HS-27A (cell line): ENCODE measurements at regions not wholly inside any gene's neighbourhood (a gene's known extent, or its start where the extent isn't known, plus 50 kb on each side); places are given as distances from the start of the nearest gene placed in this dataset.
"Not testable (repeated sequence)": the region's sequence is repeated elsewhere in the genome, so short reads cannot be mapped to it uniquely, and the experiment has no call there.

Experiments used
- DNase-seq: peaks from one replicate; pipeline ENCODE4 v3.0.0-alpha.2; 2012; ENCODE audit warnings: low read depth, missing footprints

DNA sequence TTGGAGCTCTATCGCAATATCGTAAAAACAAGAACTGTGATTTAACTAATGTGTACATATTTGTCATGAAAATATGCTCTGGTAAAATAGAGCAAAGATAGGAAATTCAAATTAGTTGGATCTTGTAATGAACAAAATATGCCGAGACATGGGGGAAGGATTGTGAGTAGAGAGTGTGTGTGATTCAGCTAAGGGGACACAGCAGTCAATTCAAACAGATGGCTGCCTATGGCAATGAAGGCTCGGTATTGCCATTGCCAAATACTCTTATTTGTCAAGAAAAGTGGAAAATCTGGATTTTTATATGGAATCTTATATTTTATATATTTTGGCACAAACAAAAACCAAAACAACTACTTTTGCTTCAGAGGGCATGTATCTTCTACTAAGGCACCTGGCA lies 227.3 kb upstream of the BCHE start:
- DNase-seq = no peak

DNA sequence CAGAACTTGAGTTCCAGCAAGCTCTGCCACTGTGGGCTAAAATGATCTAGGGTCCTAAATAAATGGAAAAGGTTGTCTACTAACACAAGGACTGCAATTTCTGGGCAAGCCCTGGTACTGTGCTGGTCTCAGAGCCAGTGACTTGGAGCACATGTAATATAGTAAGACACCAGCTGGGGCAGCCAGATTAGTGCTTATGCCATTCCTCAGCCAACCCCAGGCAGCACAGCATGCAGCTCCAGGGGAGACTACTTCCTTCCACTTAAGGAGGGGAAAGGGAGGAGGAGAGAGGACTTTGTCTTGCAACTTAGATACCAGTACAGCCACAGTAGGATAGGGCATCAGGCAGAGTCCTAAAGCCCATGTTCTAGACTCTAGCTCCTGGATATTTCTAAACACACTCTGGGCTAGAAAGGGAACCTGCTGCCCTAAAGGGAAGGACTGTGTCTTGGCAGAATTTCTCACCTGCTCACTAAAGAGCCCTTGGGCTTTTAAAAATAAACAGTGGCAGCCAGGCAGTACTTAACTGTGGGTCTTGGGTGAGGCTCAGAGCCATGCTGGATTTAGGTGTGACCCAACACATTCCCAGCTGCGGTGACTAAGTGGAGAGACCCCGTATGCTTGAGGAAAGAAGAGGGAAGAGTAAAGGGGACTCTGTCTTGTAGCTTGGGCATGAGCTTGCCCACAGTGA lies 223.7 kb upstream of the BCHE start:
- no peak for DNase-seq

DNA sequence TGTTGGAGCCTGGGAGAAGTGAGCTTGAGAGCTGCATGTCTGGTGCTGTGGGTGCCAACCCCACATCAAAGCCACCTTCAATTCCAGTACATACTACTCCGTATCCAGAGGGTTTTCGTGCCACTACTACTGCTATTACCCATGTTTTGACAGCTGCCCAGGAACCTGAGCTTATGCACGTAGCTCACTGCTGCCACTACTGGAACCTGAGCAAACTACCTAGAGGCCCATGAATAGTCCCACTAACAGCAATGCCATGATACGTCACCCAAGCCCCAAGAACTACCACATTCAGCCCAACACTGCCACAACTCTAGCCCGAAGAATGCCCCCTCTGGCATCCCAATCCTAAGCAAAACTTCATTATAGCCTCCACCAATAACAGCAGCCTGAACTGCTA lies 215.2 kb upstream of the BCHE start:
- DNase-seq = no peak

DNA sequence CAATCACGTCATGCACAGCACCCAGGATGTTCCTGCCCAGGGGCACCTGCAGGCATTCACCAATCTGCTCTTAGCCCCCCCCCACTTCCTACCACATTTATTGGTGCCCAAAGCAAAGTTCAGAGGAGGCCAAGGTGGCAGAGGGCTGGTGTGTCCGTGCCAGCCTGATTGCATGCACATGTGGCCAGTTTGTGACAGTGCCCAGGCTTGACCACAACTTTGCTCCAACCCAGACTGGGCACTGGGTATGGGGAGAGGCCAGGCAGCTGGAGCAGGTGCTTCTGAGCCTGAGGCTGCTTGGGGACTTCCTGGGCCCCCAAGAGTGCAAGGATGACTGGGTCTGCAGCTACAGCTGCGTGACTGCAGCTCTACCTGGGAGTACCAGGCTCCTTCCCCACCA lies 192.3 kb upstream of the BCHE start:
- no peak for DNase-seq

DNA sequence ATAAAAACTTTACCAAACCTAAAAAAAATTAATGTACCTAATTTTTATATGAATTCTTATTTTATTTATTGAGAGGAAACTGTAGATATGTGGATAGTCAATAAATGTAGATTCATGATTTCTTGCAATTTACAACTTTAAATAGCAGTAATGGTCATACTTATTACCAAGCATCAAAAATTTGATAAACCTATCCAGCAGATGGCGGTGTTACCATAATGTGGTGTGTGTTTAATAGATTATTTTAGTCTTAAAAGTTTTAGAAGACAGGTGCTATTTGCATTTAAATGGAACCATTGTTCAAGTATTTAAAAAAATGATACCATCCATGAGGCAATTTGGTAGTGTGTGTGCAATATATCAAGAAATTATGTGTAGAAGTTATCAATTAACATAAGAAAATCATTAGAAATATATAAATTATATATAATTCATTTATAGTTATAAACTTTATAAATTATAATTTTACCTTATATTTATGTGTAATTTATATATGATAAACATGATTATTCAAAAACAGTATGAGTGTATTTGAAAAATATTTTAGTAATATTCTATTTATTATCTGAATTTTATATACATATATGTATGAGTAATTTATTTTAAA lies 176.0 kb upstream of the BCHE start:
- peak; percentile 8 for DNase-seq

DNA sequence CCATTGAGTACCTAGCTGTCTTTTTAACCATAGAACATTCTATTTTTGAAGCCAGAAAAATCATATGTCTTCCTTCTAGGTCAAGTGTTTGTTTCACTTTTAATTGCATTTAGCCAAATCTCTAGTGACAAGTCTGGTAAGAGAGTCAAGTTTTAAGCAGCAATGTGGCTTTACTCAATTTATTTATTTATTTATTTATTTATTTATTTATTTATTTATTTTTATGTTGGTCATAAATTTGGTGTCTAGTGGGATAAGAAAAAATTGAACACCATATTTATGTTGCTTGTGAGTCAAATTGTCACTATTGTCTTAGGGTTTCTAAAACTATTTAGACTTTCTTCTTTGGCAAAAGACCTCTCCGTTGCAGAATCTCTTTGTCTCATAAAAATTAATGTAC lies 174.5 kb upstream of the BCHE start:
- no peak for DNase-seq

DNA sequence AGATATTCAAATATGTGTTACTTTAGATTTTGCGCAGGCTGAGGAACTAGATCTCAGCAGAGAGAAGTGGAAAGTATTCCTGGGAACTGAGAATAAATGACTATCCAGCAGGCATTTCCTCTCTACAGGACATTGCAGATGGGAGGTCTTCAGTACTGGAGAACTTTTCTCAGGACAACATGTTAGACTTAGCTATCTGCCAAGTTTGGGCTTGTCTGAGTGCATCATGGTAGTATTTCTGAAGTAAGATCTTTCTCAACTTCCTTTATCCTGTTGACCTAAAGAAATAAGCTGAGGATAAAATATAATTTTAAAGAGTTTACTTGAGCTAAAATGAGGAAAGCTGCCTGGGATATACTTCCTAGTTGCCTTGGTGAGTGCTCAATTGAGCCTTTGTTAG lies 167.9 kb upstream of the BCHE start:
- no peak for DNase-seq

DNA sequence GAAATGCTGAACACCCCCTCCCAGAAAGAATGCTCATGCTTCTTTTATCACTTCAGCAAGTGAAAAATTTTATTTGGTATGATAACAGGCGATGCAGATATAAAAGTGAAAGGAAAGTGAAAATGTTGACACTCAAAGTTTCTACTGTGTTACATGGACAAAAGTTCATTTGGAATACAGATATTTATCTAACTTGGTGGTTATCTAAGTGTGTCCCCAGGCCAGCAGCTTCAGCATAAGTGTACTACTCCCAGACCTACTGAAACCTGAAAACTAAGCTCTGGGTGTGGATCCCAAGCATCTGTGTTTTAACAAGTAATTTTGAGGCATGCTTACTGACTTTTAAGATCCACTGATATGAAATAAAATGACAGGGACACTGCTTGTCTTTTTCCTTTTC lies 157.1 kb upstream of the BCHE start:
- DNase-seq = no peak

DNA sequence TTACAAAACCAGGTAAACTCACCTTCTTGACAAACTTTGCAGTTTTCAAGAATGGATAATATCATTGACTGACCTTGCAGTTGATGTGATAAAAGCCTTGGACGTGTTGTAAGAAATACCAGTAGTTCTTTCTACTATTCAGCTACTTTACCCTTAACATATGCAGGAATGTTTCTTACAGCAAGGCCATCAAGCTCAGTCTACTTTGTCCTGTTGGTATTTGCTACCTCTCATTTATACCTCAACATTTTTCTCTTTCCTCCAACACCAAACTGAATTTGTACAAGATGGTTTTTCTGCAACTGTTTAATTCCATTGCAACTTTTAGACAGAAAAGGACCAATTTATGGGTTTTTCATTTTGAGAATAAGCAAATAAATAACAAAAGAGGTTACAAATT lies 147.4 kb upstream of the BCHE start:
- DNase-seq = no peak

DNA sequence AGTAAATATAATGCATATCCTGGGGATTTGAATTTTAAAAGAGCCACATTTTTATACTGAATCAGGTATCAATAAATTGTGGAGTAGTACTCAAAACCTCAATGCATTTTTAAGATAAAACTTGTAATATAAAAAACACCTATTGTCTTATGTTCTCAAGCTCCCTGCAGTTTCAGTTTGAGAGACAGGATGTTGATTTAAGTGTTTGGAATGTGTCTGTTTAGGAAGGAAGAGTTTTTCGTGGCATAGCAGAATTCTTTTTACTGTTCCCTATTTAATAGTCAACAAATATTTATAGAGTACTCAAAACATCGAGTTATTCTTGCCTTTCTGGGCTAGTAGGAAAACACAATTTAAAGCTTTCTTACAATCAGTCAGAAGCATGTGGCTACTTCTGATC lies 146.1 kb upstream of the BCHE start:
- no peak for DNase-seq

DNA sequence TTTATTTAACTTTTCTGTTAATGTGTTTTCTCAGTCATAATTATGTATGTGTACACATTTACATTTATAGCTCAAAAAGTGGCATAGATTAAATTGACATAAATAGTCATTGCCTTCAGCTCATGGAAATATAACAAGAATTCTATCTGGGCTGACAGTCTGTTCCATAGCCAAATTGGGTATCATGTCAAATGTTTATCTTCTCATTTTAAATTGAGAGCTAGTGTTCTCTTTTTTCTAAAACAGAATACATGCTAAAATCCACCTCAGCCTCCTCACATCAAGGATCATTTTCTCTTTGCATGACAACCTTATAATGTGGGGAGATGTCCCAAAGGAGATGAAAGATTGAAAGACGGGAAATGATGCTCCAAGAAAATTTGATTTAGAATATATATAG lies 144.1 kb upstream of the BCHE start:
- no peak for DNase-seq

DNA sequence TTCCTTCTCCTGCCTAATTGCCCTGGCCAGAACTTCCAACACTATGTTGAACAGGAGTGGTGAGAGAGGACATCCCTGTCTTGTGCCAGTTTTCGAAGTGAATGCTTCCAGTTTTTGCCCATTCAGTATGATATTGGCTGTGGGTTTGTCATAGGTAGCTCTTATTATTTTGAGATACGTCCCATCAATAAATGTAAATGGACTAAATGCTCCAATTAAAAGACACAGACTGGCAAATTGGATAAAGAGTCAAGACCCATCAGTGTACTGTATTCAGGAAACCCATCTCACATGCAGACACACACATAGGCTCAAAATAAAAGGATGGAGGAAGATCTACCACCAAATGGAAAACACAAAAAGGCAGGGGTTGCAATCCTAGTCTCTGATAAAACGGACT lies 123.6 kb upstream of the BCHE start:
- DNase-seq = not testable (repeated sequence)

DNA sequence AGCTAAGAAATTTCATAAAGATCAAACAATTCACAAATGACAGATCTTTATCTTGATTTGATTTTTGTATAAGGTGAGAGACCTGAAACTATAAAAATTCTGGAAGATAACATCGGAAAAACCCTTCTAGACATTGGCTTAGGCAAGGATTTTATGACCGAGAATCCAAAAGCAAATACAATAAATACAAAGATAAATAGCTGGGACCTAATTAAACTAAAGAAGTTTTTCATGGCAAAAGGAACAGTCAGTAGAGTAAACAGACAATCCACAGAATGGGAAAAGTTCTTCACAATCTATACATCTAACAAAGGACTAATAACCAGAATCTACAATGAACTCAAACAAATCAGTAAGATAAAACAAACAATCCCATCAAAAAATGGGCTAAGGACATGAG lies 116.9 kb upstream of the BCHE start:
- DNase-seq = no peak

DNA sequence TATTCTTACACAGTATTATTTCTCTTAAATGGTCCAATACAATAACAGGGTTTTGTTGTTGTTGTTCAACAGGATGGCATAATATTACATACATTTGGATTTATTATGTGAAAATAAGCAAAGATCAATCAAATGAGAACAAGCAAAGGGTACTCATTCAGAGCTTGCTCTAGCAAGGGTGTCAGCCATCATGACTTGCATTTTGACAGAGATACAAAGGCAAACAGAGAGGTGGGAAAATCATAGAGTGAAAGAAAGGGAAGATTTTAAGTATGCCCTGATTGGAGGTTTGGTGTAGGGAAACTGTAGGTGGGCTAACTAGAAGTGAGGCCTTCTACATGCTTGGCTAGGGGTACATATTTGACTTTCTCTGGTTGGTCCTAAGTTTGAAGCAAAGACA lies 109.1 kb upstream of the BCHE start:
- DNase-seq = no peak

DNA sequence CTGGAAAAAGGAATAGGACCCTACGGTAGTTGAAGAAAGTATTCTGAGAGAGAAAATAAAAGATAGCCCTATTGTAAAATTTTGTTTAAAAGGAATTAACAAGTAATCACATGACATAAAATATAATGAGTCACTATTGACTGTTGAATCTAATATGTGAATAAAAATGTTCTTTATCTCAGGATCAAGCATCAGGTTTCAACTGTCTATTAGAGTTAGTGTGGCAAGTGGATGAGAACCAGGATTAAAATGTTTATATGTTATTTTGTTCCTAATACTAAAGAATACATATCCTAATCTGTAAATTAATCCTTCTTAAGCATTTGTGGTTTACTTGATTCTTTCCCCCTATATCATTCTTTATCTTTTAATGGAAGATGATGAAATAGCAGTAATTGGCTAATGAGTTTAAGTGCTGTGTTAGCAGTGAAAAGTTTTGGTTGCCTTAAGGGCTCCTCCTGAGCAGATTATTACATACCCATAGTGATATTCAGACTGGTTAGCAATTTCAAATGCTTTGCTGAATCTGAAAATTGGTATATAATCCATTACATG lies 101.8 kb upstream of the BCHE start:
- DNase-seq = no peak

DNA sequence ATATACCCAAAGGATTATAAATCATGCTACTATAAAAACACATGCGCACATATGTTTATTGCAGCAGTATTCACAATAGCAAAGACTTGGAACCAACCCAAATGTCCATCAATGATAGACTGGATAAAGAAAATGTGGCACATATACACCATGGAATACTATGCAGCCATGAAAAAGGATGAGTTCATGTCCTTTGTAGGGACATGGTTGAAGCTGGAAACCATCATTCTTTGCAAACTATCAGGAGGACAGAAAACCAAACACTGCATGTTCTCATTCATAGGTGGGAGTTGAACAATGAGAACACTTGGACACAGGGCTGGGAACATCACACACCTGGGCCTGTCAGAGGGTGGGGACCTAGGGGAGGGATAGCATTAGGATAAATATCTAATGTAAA lies 98.9 kb upstream of the BCHE start:
- DNase-seq = not testable (repeated sequence)

DNA sequence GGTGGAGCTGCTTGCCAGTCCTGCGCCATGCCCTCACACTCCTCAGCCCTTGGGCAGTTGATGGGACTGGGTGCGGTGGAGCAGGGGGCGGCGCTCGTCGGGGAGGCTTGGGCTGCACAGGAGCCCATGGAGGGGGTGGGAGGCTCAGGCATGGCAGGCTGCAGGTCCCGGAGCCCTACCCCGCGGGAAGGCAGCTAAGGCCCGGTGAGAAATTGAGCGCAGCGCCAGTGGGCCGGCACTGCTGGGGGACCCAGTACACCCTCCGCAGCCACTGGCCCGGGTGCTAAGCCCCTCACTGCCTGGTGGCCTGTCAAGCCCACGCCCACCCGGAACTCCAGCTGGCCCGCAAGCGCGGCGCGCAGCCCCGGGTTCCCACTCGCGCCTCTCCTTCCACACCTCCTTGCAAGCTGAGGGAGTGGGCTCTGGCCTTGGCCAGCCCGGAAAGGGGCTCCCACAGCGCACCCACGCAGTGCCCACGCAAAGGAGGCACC lies 87.1 kb upstream of the BCHE start:
- not testable (repeated sequence) for DNase-seq

DNA sequence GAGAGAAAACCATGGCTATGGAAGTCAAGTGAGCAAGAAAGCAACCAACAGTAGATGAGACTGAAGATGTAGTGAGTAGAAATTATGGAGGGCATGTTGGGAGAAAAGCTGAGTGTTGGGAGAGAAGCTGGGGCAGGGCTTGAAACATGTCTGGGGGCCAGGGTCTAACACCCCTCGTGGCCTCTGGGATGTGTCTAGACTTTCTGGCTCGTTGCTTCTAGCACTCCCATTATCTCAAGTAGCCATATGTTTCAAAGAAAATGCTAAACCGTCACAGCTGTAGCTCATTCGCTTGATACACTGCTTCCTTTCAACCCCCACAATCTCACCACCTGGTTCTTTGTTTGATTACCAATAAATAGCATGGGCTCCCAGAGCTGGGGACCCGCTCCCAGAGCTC lies 83.8 kb upstream of the BCHE start:
- no peak for DNase-seq

DNA sequence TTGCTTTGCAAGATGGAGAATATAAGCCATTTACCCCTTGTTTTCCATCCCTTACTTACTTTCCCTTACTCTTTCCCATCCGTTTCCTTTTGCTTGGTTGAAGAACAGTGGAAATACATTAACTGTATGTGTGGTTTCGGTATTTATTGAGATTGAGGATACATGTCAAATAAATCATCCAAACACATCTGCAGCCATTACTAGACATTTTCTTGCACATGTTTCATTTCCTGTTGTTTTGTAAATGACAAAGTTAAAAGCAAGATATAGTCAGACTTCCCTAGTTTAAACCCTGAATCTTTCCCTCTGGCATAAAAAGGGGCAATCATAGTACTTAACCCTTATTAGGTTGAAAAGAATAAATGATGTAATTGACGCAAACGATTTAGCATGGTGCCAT lies 82.1 kb upstream of the BCHE start:
- DNase-seq = no peak

DNA sequence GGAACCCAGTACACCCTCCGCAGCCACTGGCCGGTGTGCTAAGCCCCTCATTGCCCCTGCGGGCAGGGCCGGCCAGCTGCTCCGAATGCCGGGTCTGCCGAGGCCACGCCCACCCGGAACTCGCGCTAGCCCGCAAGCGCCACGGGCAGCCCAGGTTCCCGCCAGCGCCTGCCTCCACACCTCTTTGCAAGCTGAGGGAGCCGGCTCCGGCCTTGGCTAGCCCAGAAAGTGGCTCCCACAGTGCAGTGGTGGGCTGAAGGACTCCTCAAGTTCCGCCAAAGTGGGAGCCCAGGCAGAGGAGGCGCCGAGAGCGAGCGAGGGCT lies 81.4 kb upstream of the BCHE start:
- no peak for DNase-seq

DNA sequence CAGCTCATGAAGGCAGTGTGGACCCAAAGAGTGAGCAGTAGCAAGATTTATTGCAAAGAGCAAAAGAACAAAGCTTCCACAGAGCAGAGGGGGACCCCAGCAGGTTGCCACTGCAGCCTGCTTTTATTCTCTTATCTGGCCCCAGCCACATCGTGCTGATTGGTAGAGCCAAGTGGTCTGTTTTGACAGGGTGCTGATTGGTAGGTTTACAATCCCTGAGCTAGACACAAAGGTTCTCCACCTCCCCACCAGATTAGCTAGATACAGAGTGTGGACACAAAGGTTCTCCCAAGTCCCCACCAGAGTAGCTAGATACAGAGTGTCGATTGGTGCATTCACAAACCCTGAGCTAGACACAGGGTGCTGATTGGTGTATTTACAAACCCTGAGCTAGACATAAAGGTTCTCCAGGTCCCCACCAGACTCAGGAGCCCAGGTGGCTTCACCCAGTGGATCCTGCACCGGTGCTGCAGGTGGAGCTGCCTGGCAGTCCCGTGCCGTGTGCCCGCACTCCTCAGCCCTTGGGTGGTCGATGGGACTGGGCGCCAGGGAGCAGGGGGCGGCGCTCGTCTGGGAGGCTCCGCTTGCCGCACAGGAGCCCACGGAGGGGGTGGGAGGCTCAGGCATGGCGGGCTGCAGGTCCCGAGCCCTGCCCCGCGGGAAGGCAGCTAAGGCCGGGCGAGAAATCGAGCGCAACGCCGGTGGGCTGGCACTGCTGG lies 80.9 kb upstream of the BCHE start:
- DNase-seq = not testable (repeated sequence)

DNA sequence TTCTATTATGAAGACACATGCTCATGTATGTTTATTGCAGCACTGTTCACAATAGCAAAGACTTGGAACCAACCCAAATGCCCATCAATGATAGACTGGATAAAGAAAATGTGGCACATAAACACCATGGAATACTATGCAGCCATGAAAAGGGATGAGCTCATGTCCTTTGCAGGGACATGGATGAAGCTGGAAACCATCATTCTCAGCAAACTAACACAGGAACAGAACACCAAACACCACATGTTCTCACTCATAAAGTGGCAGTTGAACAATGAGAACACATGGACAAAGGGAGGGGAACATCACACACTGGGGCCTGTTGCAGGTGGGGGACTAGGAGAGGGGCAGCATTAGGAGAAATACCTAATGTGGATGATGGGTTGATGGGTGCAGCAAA lies 77.9 kb upstream of the BCHE start:
- not testable (repeated sequence) for DNase-seq

DNA sequence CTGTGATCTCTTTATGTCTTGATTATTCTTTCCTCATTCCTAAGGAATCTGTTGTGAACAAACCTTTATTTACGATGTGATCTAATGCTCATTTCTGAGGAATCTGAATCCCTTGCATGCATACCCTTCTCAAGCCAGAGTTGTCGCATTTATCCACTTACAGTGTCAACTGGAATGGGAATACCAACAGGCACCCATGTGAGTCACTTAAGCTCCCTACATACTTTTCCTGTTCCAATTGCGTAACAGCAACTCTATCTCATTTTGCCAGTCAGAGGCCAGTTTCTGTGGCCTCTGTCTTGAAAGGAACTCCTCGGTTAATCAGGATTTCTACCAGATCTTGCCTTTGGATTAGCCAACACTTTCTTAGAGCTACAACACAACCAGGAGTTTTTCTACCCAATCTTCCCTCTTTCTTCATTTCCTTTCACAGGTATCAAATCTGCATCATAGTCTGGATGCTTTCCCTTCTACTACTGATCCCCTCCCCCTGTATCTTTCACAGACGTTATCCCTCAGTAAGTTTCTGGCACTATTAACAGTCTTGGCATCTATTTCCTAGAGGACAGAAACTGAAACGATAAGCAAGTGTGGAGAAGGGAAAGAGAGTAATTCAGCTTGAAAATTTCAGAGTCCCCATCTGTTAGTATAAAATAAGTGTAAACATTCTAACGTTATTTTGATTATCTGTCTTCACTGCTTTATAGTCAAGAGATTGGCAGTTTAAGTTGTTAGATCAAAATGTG lies 66.8 kb upstream of the BCHE start:
- peak; percentile 42 for DNase-seq
